ENCODE measurements at regions not wholly inside any gene's neighbourhood (a gene's known extent, or its start where the extent isn't known, plus 50 kb on each side); places are given as distances from the start of the nearest gene placed in this dataset.

DNA sequence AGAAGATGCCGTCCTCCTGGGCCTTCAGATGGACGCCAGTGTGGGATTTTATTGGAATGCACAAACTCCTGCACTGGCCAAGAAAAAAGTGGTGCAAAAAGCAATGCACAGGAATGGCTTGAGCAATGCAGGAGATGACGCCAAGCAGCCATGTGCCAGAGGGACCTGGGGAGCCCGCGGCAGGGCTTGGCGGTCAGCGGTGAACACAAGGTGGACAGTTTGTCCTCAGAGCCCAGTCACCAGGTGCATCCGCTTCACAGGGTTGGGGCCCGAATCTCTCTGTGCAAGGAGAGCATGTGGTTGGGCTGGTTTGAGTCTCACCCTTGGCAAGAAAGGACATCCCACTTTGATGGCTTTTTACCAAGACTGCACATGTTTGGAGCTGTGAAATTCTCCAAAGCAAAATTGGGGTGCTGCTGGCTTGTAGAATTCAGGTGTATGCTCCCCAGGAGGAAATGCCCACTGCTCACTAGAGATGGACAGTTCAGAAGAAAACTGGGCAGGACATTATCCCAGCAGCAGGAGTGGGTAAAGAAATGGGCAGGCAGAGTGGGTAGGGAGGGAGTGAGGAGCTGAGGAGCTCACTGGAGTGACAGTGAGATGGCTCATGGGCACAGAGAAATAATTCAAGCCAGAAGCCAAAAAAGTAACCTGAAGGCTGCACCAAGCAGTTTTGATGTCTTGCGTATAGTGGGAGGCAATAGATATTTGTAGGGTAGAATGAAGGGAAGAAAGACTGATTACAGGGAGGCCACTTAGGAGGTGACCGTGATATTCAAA, 463.9 kb downstream of the MTRR start:
- no peak for DNase-seq (ENCODE audit: low read depth, low spot score)
- H3K4me2 ChIP-seq (ENCODE audit: control insufficient read depth, extremely low read depth, insufficient read depth, low read depth, low read length): no peak overlapping the region
- no peaks in the 10 kb centered on the region for H3K9me1 ChIP-seq (ENCODE audit: control insufficient read depth, extremely low read depth, insufficient read depth, low read length)
- no peaks in the 10 kb centered on the region for H3K4me1 ChIP-seq (ENCODE audit: control insufficient read depth, extremely low read depth, insufficient read depth, low read length)
- H2AFZ ChIP-seq (ENCODE audit: control insufficient read depth, low read length): no peak overlapping the region
- no peaks in the 10 kb centered on the region for H3K27me3 ChIP-seq (ENCODE audit: control insufficient read depth, extremely low read depth, insufficient read depth, low read length)
- no peak overlapping the region for H3K9ac ChIP-seq (ENCODE audit: control insufficient read depth, extremely low read depth, insufficient read depth, low read length)
- dilution Hi-C loops (cut with MboI; ENCODE audit: extremely low pct_ligation_motif_present, low sequenced_read_pairs): no loop called here
- no peak overlapping the region for H3K4me3 ChIP-seq (ENCODE audit: control insufficient read depth in 2 of 3, extremely low read depth in 1 of 3, insufficient read depth in 2 of 3, low read depth in 1 of 3, low read length in 3 of 3)
- H3K27ac ChIP-seq (ENCODE audit: control insufficient read depth, insufficient read depth, low read length): no peak overlapping the region
- FAIRE-seq: no peak
- H3K79me2 ChIP-seq (ENCODE audit: control insufficient read depth, insufficient read depth, low read length): no peaks in the 10 kb centered on the region
- H4K20me1 ChIP-seq (ENCODE audit: control insufficient read depth, extremely low read depth, insufficient read depth, low read length): no peaks in the 10 kb centered on the region
- TF ChIP-seq CTCF (optimal IDR thresholded peaks at IDR 0.05 in 1 of 3, IDR thresholded peaks at IDR 0.05 in 1 of 3, conservative IDR thresholded peaks at IDR 0.05 in 1 of 3; ENCODE audit: extremely low read depth in 1 of 3, insufficient read depth in 2 of 3, low read length in 3 of 3) (no peak), EZH2 (IDR thresholded peaks at IDR 0.05; ENCODE audit: low read length) (no peak)
- H3K36me3 ChIP-seq (ENCODE audit: control insufficient read depth in 2 of 2, extremely low read depth in 1 of 2, insufficient read depth in 2 of 2, low read length in 2 of 2): no peaks in the 10 kb centered on the region
- no peaks in the 10 kb centered on the region for H3K9me3 ChIP-seq (ENCODE audit: control insufficient read depth, low read depth, low read length)

- Histone ChIP-seq H3K9me1 (ENCODE audit: control insufficient read depth, extremely low read depth, insufficient read depth, low read length) (no peaks in the 10 kb centered on the region), H4K20me1 (ENCODE audit: control insufficient read depth, extremely low read depth, insufficient read depth, low read length) (no peaks in the 10 kb centered on the region), H3K79me2 (ENCODE audit: control insufficient read depth, insufficient read depth, low read length) (no peaks in the 10 kb centered on the region), H3K9me3 (ENCODE audit: control insufficient read depth, low read depth, low read length) (no peaks in the 10 kb centered on the region), H3K4me2 (ENCODE audit: control insufficient read depth, extremely low read depth, insufficient read depth, low read depth, low read length) (no peak overlapping the region), H3K4me3 (ENCODE audit: control insufficient read depth in 2 of 3, extremely low read depth in 1 of 3, insufficient read depth in 2 of 3, low read depth in 1 of 3, low read length in 3 of 3) (no peak overlapping the region), H3K27ac (ENCODE audit: control insufficient read depth, insufficient read depth, low read length) (no peak overlapping the region), H2AFZ (ENCODE audit: control insufficient read depth, low read length) (no peak overlapping the region), H3K4me1 (ENCODE audit: control insufficient read depth, extremely low read depth, insufficient read depth, low read length) (no peaks in the 10 kb centered on the region), H3K9ac (ENCODE audit: control insufficient read depth, extremely low read depth, insufficient read depth, low read length) (no peak overlapping the region), H3K36me3 (ENCODE audit: control insufficient read depth in 2 of 2, extremely low read depth in 1 of 2, insufficient read depth in 2 of 2, low read length in 2 of 2) (no peaks in the 10 kb centered on the region), H3K27me3 (ENCODE audit: control insufficient read depth, extremely low read depth, insufficient read depth, low read length) (no peaks in the 10 kb centered on the region)
- TF ChIP-seq EZH2 (IDR thresholded peaks at IDR 0.05; ENCODE audit: low read length) (no peak), CTCF (optimal IDR thresholded peaks at IDR 0.05 in 1 of 3, IDR thresholded peaks at IDR 0.05 in 1 of 3, conservative IDR thresholded peaks at IDR 0.05 in 1 of 3; ENCODE audit: extremely low read depth in 1 of 3, insufficient read depth in 2 of 3, low read length in 3 of 3) (no peak)
- FAIRE-seq (no peak), DNase-seq (ENCODE audit: low read depth, low spot score) (no peak)
- dilution Hi-C loops (cut with MboI; ENCODE audit: extremely low pct_ligation_motif_present, low sequenced_read_pairs): no loop called here
Observed at GRCh38 chr5:8333485-8333884, 464.5 kb downstream of the MTRR start.

Measured in keratinocyte (primary cell).